Subcutaneous abdominal adipose tissue (tissue), 5 donors: ENCODE measurements at regions not wholly inside any gene's neighbourhood (a gene's known extent, or its start where the extent isn't known, plus 50 kb on each side); places are given as distances from the start of the nearest gene placed in this dataset.
A peak's percentile ranks its signal among the peaks of the same experiment; 100 is the strongest.

ENCODE experiments used
- H3K27ac ChIP-seq: one replicate; pipeline ENCODE4 v1.7.0; 2013; ENCODE audit warnings: low read depth, mild to moderate bottlenecking, inconsistent platforms, low read length, moderate library complexity
- H3K27me3 ChIP-seq, 5 donors: one replicate each; pipeline ENCODE4 v1.7.0; 2013; ENCODE audit warnings: low read length in 5 of 5, inconsistent platforms in 1 of 5; ENCODE audit not compliant: control insufficient read depth in 5 of 5, insufficient read depth in 4 of 5
- H3K36me3 ChIP-seq, 5 donors: one replicate each; pipeline ENCODE4 v1.7.0; 2013; ENCODE audit warnings: low read length in 5 of 5; ENCODE audit not compliant: control insufficient read depth in 5 of 5, insufficient read depth in 5 of 5
- H3K4me1 ChIP-seq, 5 donors: one replicate each; pipeline ENCODE4 v1.7.0; 2013; ENCODE audit warnings: low read length in 5 of 5, mild to moderate bottlenecking in 3 of 5, moderate library complexity in 1 of 5; ENCODE audit not compliant: control insufficient read depth in 5 of 5, insufficient read depth in 5 of 5
- H3K4me3 ChIP-seq, 5 donors: one replicate each; pipeline ENCODE4 v1.7.0; 2013; ENCODE audit warnings: low read length in 5 of 5, low read depth in 1 of 5
- H3K9ac ChIP-seq, 5 donors: one replicate each; pipeline ENCODE4 v1.7.0; 2013; ENCODE audit warnings: low read length in 5 of 5, mild to moderate bottlenecking in 4 of 5, moderate library complexity in 3 of 5
- H3K9me3 ChIP-seq, 5 donors: one replicate each; pipeline ENCODE4 v1.7.0; 2013; ENCODE audit warnings: low read length in 5 of 5; ENCODE audit not compliant: control insufficient read depth in 5 of 5
- donor health status: healthy.
- donor health status: healthy.
- donor health status: healthy.
- donor health status: healthy.
- donor health status: healthy.

DNA sequence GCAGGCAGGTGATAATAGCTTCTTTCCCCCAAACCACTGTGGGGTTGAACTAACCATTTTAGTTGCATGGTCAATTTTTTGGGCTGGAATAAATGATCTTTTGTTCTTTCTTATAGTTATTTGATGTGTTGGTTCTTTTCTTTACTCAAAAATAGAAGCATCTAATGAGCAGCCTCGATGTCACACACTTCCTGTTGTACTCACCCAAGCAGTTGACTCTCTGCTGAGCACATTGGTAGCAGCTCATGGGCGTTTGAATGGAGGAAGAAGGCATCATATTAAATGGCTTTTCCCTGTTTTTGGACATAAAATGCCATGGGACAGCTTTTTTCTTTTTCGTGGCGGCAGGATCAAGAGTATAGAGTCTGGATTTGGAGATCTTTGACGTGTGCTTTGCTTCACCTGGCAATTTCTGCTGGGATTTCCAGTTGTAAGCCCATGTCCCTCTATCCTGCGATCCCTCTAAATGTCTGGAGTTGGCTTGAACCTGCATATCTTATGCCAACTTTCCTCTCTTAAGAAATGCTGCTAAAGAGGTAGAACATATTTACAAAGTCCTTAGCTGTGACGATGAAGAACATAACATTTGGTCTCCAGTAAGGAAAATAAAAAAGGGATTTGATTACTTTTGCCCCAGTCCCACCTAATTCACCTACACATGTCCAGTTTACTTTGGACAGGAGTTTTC lies 268.3 kb downstream of the PRL start:
- no peaks in the 10 kb centered on the region for H3K27me3 ChIP-seq
- no peak overlapping the region for H3K9ac ChIP-seq
- H3K36me3 ChIP-seq = no peaks in the 10 kb centered on the region
- H3K4me1 ChIP-seq = peaks cover 0 to 32% (median 23%) of the 10 kb centered on the region in 5 donors
- no peak overlapping the region for H3K27ac ChIP-seq
- no peak overlapping the region for H3K4me3 ChIP-seq
- no peaks in the 10 kb centered on the region for H3K9me3 ChIP-seq

DNA sequence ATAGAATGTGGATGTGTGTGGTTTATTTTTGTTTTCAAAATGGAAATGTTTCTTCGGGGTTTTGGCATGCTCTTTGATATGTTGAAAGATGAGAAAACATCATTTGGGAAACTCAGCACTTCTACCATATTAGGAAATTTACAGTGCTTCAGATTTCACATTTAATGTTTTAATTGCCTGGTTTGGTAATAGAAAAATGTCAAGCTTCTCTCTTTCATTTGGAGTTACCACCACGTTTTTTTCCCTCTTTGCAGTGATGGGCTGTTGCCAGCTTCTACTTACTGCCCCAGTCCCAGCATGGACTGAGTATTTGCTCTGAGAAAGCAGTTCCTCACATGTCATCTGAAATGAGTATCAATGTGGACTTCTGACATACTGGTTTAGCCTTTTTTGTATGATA lies 267.7 kb downstream of the PRL start:
- Histone ChIP-seq H3K4me1 (peaks cover 0 to 32% (median 23%) of the 10 kb centered on the region in 5 donors), H3K9ac (no peak overlapping the region), H3K27ac (peak overlapping the region; percentile 31), H3K27me3 (no peaks in the 10 kb centered on the region), H3K4me3 (no peak overlapping the region), H3K9me3 (no peaks in the 10 kb centered on the region), H3K36me3 (no peaks in the 10 kb centered on the region)

DNA sequence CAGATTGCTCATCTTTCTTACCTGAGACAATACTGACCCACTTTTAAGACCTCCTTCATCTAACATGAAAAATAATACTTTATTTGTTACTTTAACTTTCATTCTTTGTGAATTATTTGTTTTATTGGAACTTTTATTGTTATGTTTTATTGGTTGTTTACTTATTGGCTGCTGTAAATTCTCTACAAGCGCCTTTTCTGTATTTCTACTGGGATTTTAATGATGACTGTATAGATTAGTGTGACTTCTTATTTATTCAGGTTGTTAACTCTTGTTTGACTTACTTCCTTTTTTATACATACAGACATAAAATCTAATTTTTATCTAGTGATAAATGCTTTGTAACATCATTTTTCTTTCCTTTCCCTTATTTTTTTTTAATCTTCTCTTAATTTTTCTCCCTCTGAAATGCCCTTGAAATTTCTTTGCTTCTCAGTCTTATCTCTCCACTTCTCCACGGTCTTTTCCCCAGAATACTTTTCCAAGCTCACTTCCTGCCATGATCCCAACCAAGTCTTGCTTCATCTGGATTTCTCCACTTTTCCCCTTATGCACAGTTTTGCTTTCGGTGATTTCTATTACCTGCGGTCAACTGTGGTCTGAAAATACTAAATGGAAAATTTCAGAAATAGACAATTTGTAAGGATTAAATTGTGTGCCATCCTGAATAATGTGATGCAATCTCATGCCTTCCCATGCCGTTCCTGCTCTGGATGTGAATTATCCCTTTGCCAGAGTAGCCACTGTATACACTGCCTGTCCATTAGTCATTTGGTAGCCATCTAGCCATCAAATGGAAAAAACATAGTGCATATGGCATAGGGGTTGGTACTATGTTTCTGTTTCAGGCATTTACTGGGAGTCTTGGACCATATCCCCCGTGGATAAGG lies 265.9 kb downstream of the PRL start:
- Histone ChIP-seq H3K36me3 (no peaks in the 10 kb centered on the region), H3K4me1 (peaks cover 0 to 24% (median 17%) of the 10 kb centered on the region in 5 donors), H3K27me3 (no peaks in the 10 kb centered on the region), H3K27ac (no peak overlapping the region), H3K4me3 (no peak overlapping the region), H3K9ac (no peak overlapping the region), H3K9me3 (no peaks in the 10 kb centered on the region)

DNA sequence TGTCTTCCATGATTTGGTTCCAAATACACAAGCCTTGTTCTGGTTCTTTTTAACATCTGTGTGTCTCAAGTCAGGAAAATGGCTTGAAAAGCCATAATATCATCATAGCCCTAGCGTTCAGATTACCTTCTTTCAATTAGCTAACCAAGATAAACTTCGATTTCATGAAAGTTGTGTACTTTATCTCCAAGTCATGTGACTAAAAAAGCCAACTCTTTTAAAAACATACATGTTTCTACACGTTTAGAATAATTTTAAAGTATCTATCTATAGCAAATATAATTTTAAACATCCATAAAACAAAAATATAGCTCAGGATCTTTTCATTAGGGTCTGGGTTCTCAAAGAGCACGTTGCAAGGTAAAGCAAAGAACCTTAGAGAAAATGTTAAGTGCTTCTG lies 261.1 kb downstream of the PRL start:
- H3K27ac ChIP-seq = no peak overlapping the region
- H3K4me1 ChIP-seq = peaks cover 0 to 8% (median 2%) of the 10 kb centered on the region in 5 donors
- no peaks in the 10 kb centered on the region for H3K27me3 ChIP-seq
- H3K9me3 ChIP-seq = peaks cover 0 to 8% (median 0%) of the 10 kb centered on the region in 5 donors
- H3K9ac ChIP-seq = no peak overlapping the region
- no peak overlapping the region for H3K4me3 ChIP-seq
- H3K36me3 ChIP-seq = no peaks in the 10 kb centered on the region

DNA sequence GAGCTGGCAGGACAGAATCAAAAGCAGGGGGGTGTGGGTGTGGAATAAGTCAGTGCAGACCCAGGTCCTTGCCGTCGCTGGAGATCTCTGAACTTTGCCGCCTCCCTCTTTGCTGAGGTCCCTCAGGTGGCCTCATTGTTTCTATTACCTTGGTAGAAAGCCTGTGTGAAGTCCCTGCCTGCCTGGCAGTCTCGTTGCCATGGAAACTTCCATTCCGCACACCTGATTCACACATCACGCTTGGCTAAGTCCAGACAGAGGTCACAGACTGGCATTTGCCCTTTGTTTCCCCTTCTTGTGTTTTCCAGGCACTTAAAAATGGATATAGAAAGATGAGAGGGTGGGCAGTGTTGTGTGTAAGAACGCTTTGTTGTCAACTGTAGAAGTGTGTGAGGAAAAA lies 260.6 kb downstream of the PRL start:
- Histone ChIP-seq H3K4me3 (no peak overlapping the region), H3K4me1 (peaks cover 0 to 3% (median 0%) of the 10 kb centered on the region in 5 donors), H3K9me3 (peaks cover 0 to 8% (median 5%) of the 10 kb centered on the region in 5 donors), H3K27ac (no peak overlapping the region), H3K36me3 (no peaks in the 10 kb centered on the region), H3K9ac (no peak overlapping the region), H3K27me3 (no peaks in the 10 kb centered on the region)

DNA sequence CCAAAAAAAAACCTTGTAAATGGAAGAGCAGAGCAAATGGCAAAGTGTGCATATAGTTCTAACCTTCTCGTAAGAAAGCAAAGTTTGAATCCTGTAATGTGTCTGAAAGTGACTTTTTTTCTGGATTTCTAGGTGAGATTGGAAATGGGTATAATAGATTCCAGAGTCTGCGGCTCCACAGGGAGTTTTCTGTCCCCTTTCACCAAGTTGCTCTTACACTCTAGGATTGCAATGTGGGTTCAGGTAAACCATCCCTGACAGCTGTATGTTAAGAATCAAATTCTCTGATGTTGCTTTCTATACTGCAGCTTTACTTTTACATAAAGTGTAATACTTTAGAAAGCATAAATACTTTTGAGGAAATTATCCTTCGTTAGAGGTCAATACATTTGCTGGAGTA lies 260.1 kb downstream of the PRL start:
- Histone ChIP-seq H3K4me1 (no peaks in the 10 kb centered on the region), H3K9me3 (peaks cover 0 to 8% (median 5%) of the 10 kb centered on the region in 5 donors), H3K36me3 (no peaks in the 10 kb centered on the region), H3K9ac (no peak overlapping the region), H3K27me3 (no peaks in the 10 kb centered on the region), H3K4me3 (no peak overlapping the region), H3K27ac (no peak overlapping the region)

DNA sequence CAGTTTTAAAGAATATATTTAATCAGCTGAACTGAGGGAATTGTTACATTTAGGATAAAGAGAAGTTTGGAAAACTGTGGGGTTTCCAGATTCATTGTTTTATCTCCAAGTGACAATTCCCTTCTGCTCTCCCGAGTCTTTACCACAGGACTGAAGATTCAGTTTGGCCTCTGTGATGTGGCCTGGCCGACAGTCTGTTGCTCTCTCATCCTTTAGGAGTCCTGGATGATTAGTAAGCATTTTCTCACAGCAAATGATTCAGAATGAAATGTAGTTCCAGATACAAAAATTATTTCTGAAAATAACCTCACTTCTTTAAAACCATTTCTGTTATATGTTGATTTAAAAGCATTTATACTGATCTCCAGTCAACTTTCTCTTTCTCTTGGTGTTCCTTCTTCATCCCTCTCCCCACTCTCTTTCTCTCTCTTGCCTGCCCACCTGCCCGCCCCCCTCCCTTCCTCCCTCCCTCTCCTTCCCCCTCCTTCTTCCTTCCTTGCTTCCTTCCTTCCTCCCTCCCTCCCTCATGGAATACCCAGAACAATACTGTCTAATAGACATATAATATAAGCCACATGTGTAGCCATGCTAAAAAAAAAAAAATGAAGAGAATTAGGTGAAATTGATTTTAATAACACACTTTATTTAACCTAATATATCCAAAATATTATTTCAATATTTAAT lies 254.9 kb downstream of the PRL start:
- H3K4me1 ChIP-seq = peaks cover 11 to 21% (median 17%) of the 10 kb centered on the region in 5 donors
- H3K27me3 ChIP-seq = no peaks in the 10 kb centered on the region
- H3K9ac ChIP-seq = no peak overlapping the region
- H3K27ac ChIP-seq = no peak overlapping the region
- no peak overlapping the region for H3K4me3 ChIP-seq
- H3K36me3 ChIP-seq = no peaks in the 10 kb centered on the region
- H3K9me3 ChIP-seq = peaks cover 0 to 8% (median 5%) of the 10 kb centered on the region in 5 donors

DNA sequence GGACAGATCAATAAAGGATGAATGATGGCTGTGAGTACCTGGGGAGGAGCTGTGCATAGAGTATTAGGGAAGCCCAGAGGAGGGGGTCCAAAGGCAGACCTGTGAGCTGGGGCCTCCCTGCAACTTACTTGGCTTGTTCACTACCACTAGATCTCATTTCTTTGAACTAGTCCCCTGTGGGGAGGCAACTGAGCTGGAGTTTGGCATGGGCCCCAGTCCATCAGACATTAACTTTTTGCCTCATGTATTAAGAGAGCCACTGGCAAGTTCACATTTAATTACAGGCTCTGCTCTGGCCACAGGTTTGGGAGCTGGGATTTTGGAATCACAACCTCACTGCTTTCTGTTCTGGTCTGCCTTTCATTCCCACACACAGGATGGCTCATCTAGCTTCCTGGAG lies 254.1 kb downstream of the PRL start:
- H3K4me3 ChIP-seq = peak overlapping the region; percentile 24 to 72 (median 56)

DNA sequence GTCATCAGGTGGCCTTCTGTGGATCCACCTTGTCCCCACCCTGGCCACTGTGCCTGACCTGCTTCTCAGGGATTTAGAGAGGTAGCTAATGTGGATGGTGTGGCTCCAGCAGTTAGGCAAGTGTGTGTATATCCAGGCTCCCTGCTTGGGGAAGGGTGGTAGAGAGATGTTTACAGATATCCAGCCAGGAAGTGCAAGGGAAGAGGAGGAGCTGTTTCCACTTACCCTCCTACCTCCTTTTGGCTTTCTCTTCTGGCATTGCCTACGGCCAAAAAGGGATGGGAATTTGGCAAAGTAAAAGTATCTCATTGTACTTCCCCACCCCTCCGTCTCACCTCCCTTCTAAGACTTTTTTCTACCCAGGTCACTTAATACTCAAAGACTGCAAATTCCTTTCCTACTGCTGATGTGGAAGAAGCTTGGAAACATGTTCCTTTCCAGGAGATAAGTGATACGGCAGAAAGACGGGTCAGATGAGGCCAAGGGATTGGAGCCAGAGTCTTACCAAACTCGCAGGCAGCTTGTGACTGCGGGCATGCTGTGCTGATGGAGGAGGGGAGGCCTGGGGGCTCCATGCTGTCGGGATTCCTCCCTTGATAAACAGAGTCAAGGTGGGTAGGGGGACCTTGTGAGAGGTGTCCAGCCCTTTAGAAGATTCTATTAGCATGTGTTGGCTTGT lies 253.4 kb downstream of the PRL start:
- H3K9ac ChIP-seq = peak overlapping the region in 3 of 5 donors; percentile 4 to 21 (median 9)

More for the DNA sequence above, 254.1 kb downstream of the PRL start:
- Histone ChIP-seq H3K27me3 (no peaks in the 10 kb centered on the region), H3K4me1 (peaks cover 11 to 21% (median 17%) of the 10 kb centered on the region in 5 donors), H3K9me3 (peaks cover 0 to 8% (median 5%) of the 10 kb centered on the region in 5 donors), H3K9ac (no peak overlapping the region), H3K36me3 (no peaks in the 10 kb centered on the region), H3K27ac (peak overlapping the region; percentile 72)

More for the DNA sequence above, 253.4 kb downstream of the PRL start:
- H3K4me1 ChIP-seq = peaks cover 11 to 21% (median 17%) of the 10 kb centered on the region in 5 donors
- H3K9me3 ChIP-seq = peaks cover 0 to 8% (median 5%) of the 10 kb centered on the region in 5 donors
- H3K36me3 ChIP-seq = no peaks in the 10 kb centered on the region
- peak overlapping the region; percentile 72 for H3K27ac ChIP-seq
- peak overlapping the region; percentile 24 to 72 (median 56) for H3K4me3 ChIP-seq
- H3K27me3 ChIP-seq = no peaks in the 10 kb centered on the region
